CD8-positive, alpha-beta memory T cell (primary cell): ENCODE measurements at regions not wholly inside any gene's neighbourhood (a gene's known extent, or its start where the extent isn't known, plus 50 kb on each side); places are given as distances from the start of the nearest gene placed in this dataset.

ENCODE experiments used
- CTCF ChIA-PET: fragments of 350-600 bp; sonication (Branson Sonifier 250); formaldehyde crosslinking; loops from one replicate; lab custom pipeline; 2021; ENCODE audit warnings: antibody characterized with exemption; lab: Charles Lee
- POLR2A ChIA-PET: fragments of 350-600 bp; sonication (Branson Sonifier 250); formaldehyde crosslinking; loops from one replicate; lab custom pipeline; 2021; ENCODE audit warnings: antibody characterized with exemption; lab: Charles Lee
- DNase-seq, 5 donors: peaks; one replicate each; pipeline versions ENCODE4 v3.0.0 to v3.0.0-alpha.2; 2020 to 2022; ENCODE audit warnings: mixed read lengths in 1 of 5
- H3K27ac ChIP-seq: one replicate; pipeline ENCODE4 v1.7.0; 2013; ENCODE audit warnings: low read depth, mild to moderate bottlenecking, low read length, moderate library complexity
- H3K27me3 ChIP-seq: 2 replicates; pipeline ENCODE4 v1.7.0; 2013; ENCODE audit warnings: low read length, mild to moderate bottlenecking; ENCODE audit not compliant: insufficient read depth, poor library complexity, severe bottlenecking
- H3K36me3 ChIP-seq: 2 replicates; pipeline ENCODE4 v1.7.0; 2013; ENCODE audit warnings: mild to moderate bottlenecking, low read length, moderate library complexity; ENCODE audit not compliant: insufficient read depth
- H3K4me1 ChIP-seq: 2 replicates; pipeline ENCODE4 v1.7.0; 2013; ENCODE audit warnings: mild to moderate bottlenecking, low read length, moderate library complexity; ENCODE audit not compliant: insufficient read depth
- H3K4me3 ChIP-seq: 2 replicates; pipeline ENCODE4 v1.7.0; 2013; ENCODE audit warnings: mild to moderate bottlenecking, low read length
- H3K9me3 ChIP-seq: 2 replicates; pipeline ENCODE4 v1.7.0; 2013; ENCODE audit warnings: mild to moderate bottlenecking, low read length
- H3K27ac Mint-ChIP-seq, 8 donors: one replicate each; pipeline ENCODE4 v1.8.0; 2020 to 2021; ENCODE audit warnings: mixed read lengths in 8 of 8, mild to moderate bottlenecking in 6 of 8, inconsistent platforms in 3 of 8, moderate library complexity in 3 of 8
- H3K27me3 Mint-ChIP-seq, 2 donors: one replicate each; pipeline ENCODE4 v1.8.0; 2020 to 2021; ENCODE audit warnings: mixed read lengths in 2 of 2, mild to moderate bottlenecking in 1 of 2, moderate library complexity in 1 of 2
- H3K36me3 Mint-ChIP-seq, 3 donors: one replicate each; pipeline ENCODE4 v1.8.0; 2020 to 2021; ENCODE audit warnings: mixed read lengths in 3 of 3, inconsistent platforms in 1 of 3, mild to moderate bottlenecking in 1 of 3
- H3K4me1 Mint-ChIP-seq, 3 donors: one replicate each; pipeline ENCODE4 v1.8.0; 2020 to 2021; ENCODE audit warnings: mixed read lengths in 3 of 3, inconsistent platforms in 1 of 3, mild to moderate bottlenecking in 1 of 3
- H3K4me3 Mint-ChIP-seq, 7 donors: one replicate each; pipeline ENCODE4 v1.8.0; 2020 to 2021; ENCODE audit warnings: mixed read lengths in 7 of 7, mild to moderate bottlenecking in 6 of 7, moderate library complexity in 4 of 7, inconsistent platforms in 2 of 7
- H3K9me3 Mint-ChIP-seq, 5 donors: one replicate each; pipeline ENCODE4 v1.8.0; 2020 to 2022; ENCODE audit warnings: mixed read lengths in 5 of 5, mild to moderate bottlenecking in 3 of 5, moderate library complexity in 2 of 5, inconsistent platforms in 1 of 5

DNA sequence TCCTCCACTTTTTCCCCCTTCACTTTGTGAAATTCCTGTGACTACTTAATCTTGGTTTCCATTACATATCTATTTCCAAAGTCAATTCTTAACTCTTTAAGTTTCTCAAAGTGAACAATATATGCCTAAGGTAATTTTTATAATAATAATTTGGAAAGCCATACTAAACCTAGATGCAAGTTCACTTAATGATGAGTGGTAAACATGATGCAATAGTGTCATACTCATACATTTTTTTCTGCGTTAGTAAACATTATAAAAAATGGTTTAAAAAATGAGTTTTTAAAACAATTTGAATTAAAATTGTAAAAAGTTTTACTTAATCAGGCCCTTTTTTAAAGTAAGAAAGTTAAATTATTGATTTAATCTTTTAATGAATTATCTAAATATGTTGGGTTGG, 659.4 kb upstream of the FZD8 start:
- no peaks in the 10 kb centered on the region for H3K4me1 ChIP-seq
- Mint-ChIP-seq H3K9me3 (peaks cover 0 to 11% (median 6%) of the 10 kb centered on the region in 5 donors), H3K4me1 (no peaks in the 10 kb centered on the region), H3K36me3 (no peaks in the 10 kb centered on the region), H3K4me3 (no peak overlapping the region), H3K27me3 (peaks cover 0 to 1% of the 10 kb centered on the region in 2 donors), H3K27ac (no peak overlapping the region)
- no peak overlapping the region for H3K4me3 ChIP-seq
- H3K36me3 ChIP-seq = no peaks in the 10 kb centered on the region
- H3K27ac ChIP-seq = no peak overlapping the region
- POLR2A ChIA-PET = no interaction called here
- no peaks in the 10 kb centered on the region for H3K9me3 ChIP-seq
- DNase-seq = no peak
- no peaks in the 10 kb centered on the region for H3K27me3 ChIP-seq
- CTCF ChIA-PET = no interaction called here

DNA sequence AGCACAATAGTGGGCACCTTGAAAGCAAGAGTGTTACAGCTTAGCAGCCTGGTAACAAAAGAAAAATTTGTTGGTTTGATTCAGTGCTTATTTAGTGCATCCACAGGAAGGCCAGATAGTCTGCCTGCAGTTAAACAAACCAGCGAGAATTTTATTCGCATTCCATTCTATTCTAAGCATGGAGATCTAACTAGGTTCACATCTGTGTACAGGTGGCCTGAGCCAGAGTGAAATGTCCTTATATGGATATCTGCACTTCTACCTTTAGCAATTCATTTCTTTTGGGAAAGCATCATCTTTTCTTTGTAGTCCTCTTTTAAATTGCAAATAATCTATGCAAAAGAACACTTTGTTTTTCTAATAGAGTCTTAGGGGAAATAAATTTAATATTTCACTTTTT, 659.0 kb upstream of the FZD8 start:
- Histone ChIP-seq H3K4me3 (no peak overlapping the region), H3K27me3 (no peaks in the 10 kb centered on the region), H3K4me1 (no peaks in the 10 kb centered on the region), H3K36me3 (no peaks in the 10 kb centered on the region), H3K27ac (no peak overlapping the region), H3K9me3 (no peaks in the 10 kb centered on the region)
- H3K9me3 Mint-ChIP-seq = peaks cover 0 to 11% (median 8%) of the 10 kb centered on the region in 5 donors
- H3K27me3 Mint-ChIP-seq = peaks cover 0 to 1% of the 10 kb centered on the region in 2 donors
- ChIA-PET POLR2A (no interaction called here), CTCF (no interaction called here)
- no peak overlapping the region for H3K4me3 Mint-ChIP-seq
- no peak for DNase-seq
- no peaks in the 10 kb centered on the region for H3K4me1 Mint-ChIP-seq
- H3K36me3 Mint-ChIP-seq = no peaks in the 10 kb centered on the region
- H3K27ac Mint-ChIP-seq = no peak overlapping the region

DNA sequence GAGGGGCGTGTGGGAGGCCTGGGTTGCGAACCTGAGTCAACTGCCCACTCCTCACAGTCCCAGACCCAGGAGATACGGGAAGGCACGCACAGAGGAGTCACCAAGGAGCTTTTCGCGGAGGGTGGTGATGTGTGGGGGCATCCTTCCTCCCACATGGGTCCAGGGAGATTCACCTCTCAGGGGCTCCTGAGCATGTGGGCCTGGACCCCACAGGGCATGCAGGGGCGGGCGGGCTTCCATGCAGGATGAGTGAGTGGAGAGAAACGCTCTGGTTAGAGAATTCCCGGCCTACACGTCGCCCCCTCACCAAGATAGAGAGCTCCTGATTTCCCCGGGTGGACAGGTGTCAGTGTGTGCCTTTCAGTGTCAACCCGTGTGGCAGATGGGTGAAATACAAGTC, 641.7 kb upstream of the FZD8 start:
- ChIA-PET CTCF (no interaction called here), POLR2A (no interaction called here)
- no peaks in the 10 kb centered on the region for H3K27me3 ChIP-seq
- no peak overlapping the region for H3K27ac ChIP-seq
- H3K27ac Mint-ChIP-seq = no peak overlapping the region
- H3K4me3 ChIP-seq = no peak overlapping the region
- no peaks in the 10 kb centered on the region for H3K4me1 Mint-ChIP-seq
- no peaks in the 10 kb centered on the region for H3K9me3 ChIP-seq
- H3K4me1 ChIP-seq = no peaks in the 10 kb centered on the region
- no peak for DNase-seq
- no peaks in the 10 kb centered on the region for H3K27me3 Mint-ChIP-seq
- H3K9me3 Mint-ChIP-seq = peaks cover 6 to 28% (median 17%) of the 10 kb centered on the region in 5 donors
- no peaks in the 10 kb centered on the region for H3K36me3 Mint-ChIP-seq
- H3K36me3 ChIP-seq = no peaks in the 10 kb centered on the region
- no peak overlapping the region for H3K4me3 Mint-ChIP-seq

DNA sequence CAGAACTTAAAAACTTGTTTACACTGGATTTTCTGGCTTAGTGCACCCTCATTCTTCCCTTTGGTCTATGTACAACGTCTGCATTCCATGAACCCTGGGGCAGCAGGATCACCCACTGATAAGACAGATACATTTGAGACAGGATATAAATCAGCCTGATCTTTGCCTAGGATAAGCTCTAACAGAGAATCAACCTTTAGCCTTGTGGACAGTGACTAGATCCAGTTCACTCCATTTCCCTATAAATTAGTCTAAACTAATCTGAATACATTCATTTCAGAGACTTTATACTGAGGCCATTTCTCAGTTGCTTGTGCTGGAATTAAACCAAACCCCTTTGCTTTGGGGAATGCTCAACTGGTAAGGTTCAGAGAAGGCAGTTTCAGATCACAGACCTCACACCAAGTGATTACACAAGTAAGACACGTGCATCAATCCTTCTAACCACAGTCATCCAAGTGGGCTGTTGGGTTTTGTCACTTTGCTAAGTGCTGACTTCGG, 639.8 kb upstream of the FZD8 start:
- H3K4me1 ChIP-seq = no peaks in the 10 kb centered on the region
- no peak for DNase-seq
- H3K36me3 Mint-ChIP-seq = no peaks in the 10 kb centered on the region
- H3K36me3 ChIP-seq = no peaks in the 10 kb centered on the region
- H3K27ac ChIP-seq = no peak overlapping the region
- no peaks in the 10 kb centered on the region for H3K27me3 Mint-ChIP-seq
- H3K4me1 Mint-ChIP-seq = no peaks in the 10 kb centered on the region
- H3K4me3 ChIP-seq = no peak overlapping the region
- POLR2A ChIA-PET = no interaction called here
- H3K9me3 Mint-ChIP-seq = peaks cover 4 to 20% (median 11%) of the 10 kb centered on the region in 5 donors
- CTCF ChIA-PET = no interaction called here
- H3K9me3 ChIP-seq = no peaks in the 10 kb centered on the region
- H3K4me3 Mint-ChIP-seq = no peak overlapping the region
- H3K27me3 ChIP-seq = no peaks in the 10 kb centered on the region
- no peak overlapping the region for H3K27ac Mint-ChIP-seq

DNA sequence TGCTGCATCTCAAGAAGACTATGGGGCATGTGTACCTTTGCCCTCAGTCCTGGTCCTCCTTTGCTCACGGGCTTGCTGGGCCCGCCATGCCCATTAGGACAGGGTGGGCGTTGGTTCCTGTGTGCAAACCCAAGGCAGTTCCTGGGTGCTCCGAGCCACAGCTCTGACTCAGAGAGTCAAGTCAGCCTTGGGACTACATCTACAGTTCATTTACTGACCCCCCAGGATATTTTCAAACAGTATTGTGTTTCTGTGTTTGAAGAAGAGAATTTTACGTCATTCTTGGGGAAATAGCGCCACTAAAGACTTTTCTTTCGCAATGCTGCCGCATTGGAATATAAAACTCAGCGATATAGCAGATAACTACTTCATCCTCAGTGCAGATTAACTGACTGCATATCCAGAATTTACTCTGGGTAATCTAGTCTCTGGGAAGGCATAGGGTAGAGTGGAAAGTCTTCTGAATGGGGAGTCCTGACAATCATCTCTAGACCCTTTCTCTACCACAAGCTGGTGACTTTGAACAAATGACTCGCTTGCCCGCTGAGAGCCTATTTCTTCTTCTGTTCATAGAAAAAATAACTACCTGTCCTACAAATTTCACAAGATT, 638.9 kb upstream of the FZD8 start:
- H3K4me1 Mint-ChIP-seq = no peaks in the 10 kb centered on the region
- no peak for DNase-seq
- no peak overlapping the region for H3K27ac ChIP-seq
- ChIA-PET POLR2A (no interaction called here), CTCF (no interaction called here)
- H3K9me3 ChIP-seq = no peaks in the 10 kb centered on the region
- H3K4me3 Mint-ChIP-seq = no peak overlapping the region
- H3K4me1 ChIP-seq = no peaks in the 10 kb centered on the region
- H3K36me3 Mint-ChIP-seq = no peaks in the 10 kb centered on the region
- H3K9me3 Mint-ChIP-seq = peaks cover under 1 to 26% (median 15%) of the 10 kb centered on the region in 5 donors
- H3K27me3 Mint-ChIP-seq = no peaks in the 10 kb centered on the region
- H3K4me3 ChIP-seq = no peak overlapping the region
- H3K36me3 ChIP-seq = no peaks in the 10 kb centered on the region
- no peaks in the 10 kb centered on the region for H3K27me3 ChIP-seq
- no peak overlapping the region for H3K27ac Mint-ChIP-seq

DNA sequence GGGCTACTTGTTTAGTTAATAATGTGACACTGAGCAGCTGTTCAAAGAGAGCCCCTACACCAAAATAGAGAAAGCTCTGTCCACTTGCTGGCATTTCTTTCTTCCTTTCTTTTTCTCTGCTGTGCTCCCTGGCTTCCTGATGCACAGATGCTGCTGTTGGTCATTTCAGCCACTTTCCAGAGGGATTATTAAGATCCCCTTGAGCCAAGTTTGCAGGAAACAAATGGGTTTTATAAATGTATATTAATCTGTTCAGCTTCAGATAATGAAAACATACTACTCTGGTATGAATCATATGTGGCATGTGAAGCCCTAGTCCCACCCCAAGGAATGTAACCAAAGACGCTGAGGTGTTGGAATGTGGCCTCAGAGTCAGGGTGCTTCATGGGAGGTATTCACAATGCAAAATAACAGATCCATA, 638.2 kb upstream of the FZD8 start:
- Histone ChIP-seq H3K4me3 (no peak overlapping the region), H3K36me3 (no peaks in the 10 kb centered on the region), H3K27ac (no peak overlapping the region), H3K9me3 (no peaks in the 10 kb centered on the region), H3K4me1 (no peaks in the 10 kb centered on the region), H3K27me3 (no peaks in the 10 kb centered on the region)
- Mint-ChIP-seq H3K27ac (no peak overlapping the region), H3K4me3 (no peak overlapping the region), H3K4me1 (no peaks in the 10 kb centered on the region), H3K9me3 (peaks cover 4 to 31% (median 13%) of the 10 kb centered on the region in 5 donors), H3K27me3 (no peaks in the 10 kb centered on the region), H3K36me3 (no peaks in the 10 kb centered on the region)
- CTCF ChIA-PET = no interaction called here
- no peak for DNase-seq
- POLR2A ChIA-PET = no interaction called here

DNA sequence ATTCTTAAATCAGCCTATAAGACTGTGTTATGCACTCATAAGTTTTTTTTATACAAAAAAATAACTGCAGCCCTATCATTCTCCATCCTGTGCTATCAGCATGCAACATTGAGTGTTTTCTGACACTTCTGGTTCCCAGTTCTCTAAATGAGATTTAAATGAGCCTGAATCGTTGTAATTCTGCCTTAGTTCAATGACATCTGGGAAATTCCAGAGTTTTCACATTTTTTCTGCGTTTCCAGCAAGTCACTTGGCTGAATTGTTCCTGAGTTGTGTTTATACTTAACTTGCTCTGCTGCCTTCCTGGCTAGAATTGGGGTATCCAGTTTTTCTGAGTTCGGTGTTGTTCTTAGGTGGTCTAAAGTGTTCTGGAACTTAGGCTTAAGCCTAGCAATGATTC, 636.1 kb upstream of the FZD8 start:
- Mint-ChIP-seq H3K9me3 (peaks cover 5 to 31% (median 16%) of the 10 kb centered on the region in 5 donors), H3K4me3 (no peak overlapping the region), H3K27me3 (no peaks in the 10 kb centered on the region), H3K36me3 (no peaks in the 10 kb centered on the region), H3K4me1 (no peaks in the 10 kb centered on the region), H3K27ac (no peak overlapping the region)
- H3K4me1 ChIP-seq = no peaks in the 10 kb centered on the region
- H3K27me3 ChIP-seq = no peaks in the 10 kb centered on the region
- H3K36me3 ChIP-seq = no peaks in the 10 kb centered on the region
- ChIA-PET POLR2A (no interaction called here), CTCF (no interaction called here)
- no peak overlapping the region for H3K4me3 ChIP-seq
- no peak overlapping the region for H3K27ac ChIP-seq
- no peaks in the 10 kb centered on the region for H3K9me3 ChIP-seq
- DNase-seq = no peak

DNA sequence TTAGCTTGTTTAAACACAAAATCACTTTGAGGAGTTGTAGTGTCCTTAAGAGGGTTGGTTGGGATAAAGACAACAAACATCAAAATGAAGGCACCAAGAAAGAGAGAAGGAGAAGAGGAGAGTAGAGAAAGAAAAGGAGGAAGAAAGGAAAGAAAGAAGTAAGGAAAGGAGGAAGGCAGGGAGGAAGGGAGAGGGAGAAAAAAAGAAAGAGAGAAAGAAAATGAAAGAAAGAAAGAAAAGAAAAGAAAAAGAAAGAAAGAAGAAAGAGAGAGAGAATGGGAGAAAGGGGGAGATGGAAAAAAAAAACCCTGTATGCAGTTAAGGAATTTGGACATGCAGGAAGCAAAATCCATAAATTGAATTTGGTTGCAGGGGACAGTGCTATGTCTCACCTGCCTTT, 635.4 kb upstream of the FZD8 start:
- Histone ChIP-seq H3K36me3 (no peaks in the 10 kb centered on the region), H3K27ac (no peak overlapping the region), H3K27me3 (no peaks in the 10 kb centered on the region), H3K4me3 (no peak overlapping the region), H3K4me1 (no peaks in the 10 kb centered on the region), H3K9me3 (no peaks in the 10 kb centered on the region)
- H3K36me3 Mint-ChIP-seq = no peaks in the 10 kb centered on the region
- H3K27ac Mint-ChIP-seq = no peak overlapping the region
- no peaks in the 10 kb centered on the region for H3K27me3 Mint-ChIP-seq
- H3K4me1 Mint-ChIP-seq = no peaks in the 10 kb centered on the region
- H3K9me3 Mint-ChIP-seq = peaks cover 5 to 31% (median 15%) of the 10 kb centered on the region in 5 donors
- DNase-seq = no peak
- H3K4me3 Mint-ChIP-seq = no peak overlapping the region
- CTCF ChIA-PET = no interaction called here
- POLR2A ChIA-PET = no interaction called here
